ENCODE measurements at regions not wholly inside any gene's neighbourhood (a gene's known extent, or its start where the extent isn't known, plus 50 kb on each side); places are given as distances from the start of the nearest gene placed in this dataset.

- TF ChIP-seq CTCF (IDR thresholded peaks at IDR 0.05; ENCODE audit: insufficient read depth, low read length, poor library complexity, severe bottlenecking) (no peak), EZH2phosphoT487 (conservative IDR thresholded peaks at IDR 0.05; ENCODE audit: low read length) (no peak)
Measured at GRCh38 chr12:127024791-127025190, 1242.2 kb upstream of the TMEM132C start.
